Loucy (cell line): ENCODE measurements at regions not wholly inside any gene's neighbourhood (a gene's known extent, or its start where the extent isn't known, plus 50 kb on each side); places are given as distances from the start of the nearest gene placed in this dataset.

Experiments
- CTCF ChIP-seq: fragments of 200-600 bp; sonication (generic); conservative IDR thresholded peaks from 2 replicates; pipeline ENCODE4 v1.5.1; 2014; ENCODE audit warnings: mild to moderate bottlenecking, antibody characterized with exemption, low read length
- EZH2phosphoT487 ChIP-seq: fragments of 200-600 bp; IDR thresholded peaks from 2 replicates; pipeline ENCODE4 v1.6.1; 2018; ENCODE audit warnings: antibody characterized with exemption, mild to moderate bottlenecking, moderate library complexity, borderline replicate concordance

GRCh38 chr10:65126288-65126687 lies 1605.1 kb downstream of the REEP3 start:
- no peak for TF ChIP-seq CTCF
- no peak for TF ChIP-seq EZH2phosphoT487
